K562 (cell line): ENCODE measurements at regions not wholly inside any gene's neighbourhood (a gene's known extent, or its start where the extent isn't known, plus 50 kb on each side); places are given as distances from the start of the nearest gene placed in this dataset.
A peak's percentile ranks its signal among the peaks of the same experiment; 100 is the strongest.

ENCODE experiments used
- ATAC-seq: fragments of 200-7000 bp; cut with Tn5 transposase; 3 replicates; pipeline ENCODE4 v1.9.1; 2020; ENCODE audit warnings: moderate library complexity
- BruUV-seq: library from RNA; stranded (reverse); fragments of 400-500 nt; replicated peaks from 2 replicates; lab custom pipeline; 2021; lab: Mats Ljungman, UMichigan
- CTCF ChIA-PET: fragments of 300-600 bp; formaldehyde crosslinking; extraction: SDS; loops from one replicate; lab custom pipeline; 2021; ENCODE audit warnings: low intra/inter-chr PET ratio; lab: Yijun Ruan, JAX
- POLR2A ChIA-PET: fragments of 300-600, 350-650 bp; sonication (Branson Sonifier 250); formaldehyde crosslinking; extraction: SDS; loops from one replicate; lab custom pipeline; 2021; ENCODE audit warnings: antibody characterized with exemption, inconsistent platforms; lab: Yijun Ruan, JAX
- DNase-seq, 4 experiments: peaks; one replicate each; pipeline versions ENCODE4 v3.0.0 to v3.0.0-alpha.2; 2011 to 2018; ENCODE audit warnings: low spot score in 3 of 4, mixed read lengths in 3 of 4; ENCODE audit errors: extremely low read depth in 1 of 4
- FAIRE-seq: peaks from 2 replicates; lab custom pipeline; 2011; peaks lifted over from hg19 to GRCh38; lab: Jason Lieb, UNC
- H2AFZ ChIP-seq: 2 replicates; pipeline ENCODE4 v1.6.0; 2011; ENCODE audit warnings: low read depth, low read length, control low read depth, inconsistent platforms
- H3K27ac ChIP-seq: fragments of 200-600 bp; 3 replicates; pipeline ENCODE4 v1.8.0; 2011; ENCODE audit warnings: low read depth, mild to moderate bottlenecking, control low read depth, inconsistent platforms, low read length, moderate library complexity, mixed read lengths; ENCODE audit errors: extremely low read depth
- H3K27me3 ChIP-seq, 2 experiments: fragments of 300-600 bp in 1 of 2; 2 replicates in 1 of 2; 3 replicates in 1 of 2; pipeline versions ENCODE4 v1.6.0 to v1.8.0; 2011; ENCODE audit warnings: inconsistent platforms in 2 of 2, low read length in 2 of 2, mild to moderate bottlenecking in 1 of 2, mixed read lengths in 1 of 2, moderate library complexity in 1 of 2; ENCODE audit not compliant: control insufficient read depth in 2 of 2, insufficient read depth in 2 of 2
- H3K36me3 ChIP-seq: fragments of 300-600 bp; 3 replicates; pipeline ENCODE4 v1.8.0; 2011; ENCODE audit warnings: mild to moderate bottlenecking, low read length, inconsistent platforms; ENCODE audit not compliant: control insufficient read depth, insufficient read depth
- H3K4me1 ChIP-seq, 2 experiments: fragments of 200-600 bp in 1 of 2; replicated peaks in 1 of 2; 2 replicates in 1 of 2; 3 replicates in 1 of 2; pipeline versions ENCODE4 v1.5.1 to v1.8.0; 2011; ENCODE audit warnings: inconsistent platforms in 2 of 2, low read length in 2 of 2, mild to moderate bottlenecking in 1 of 2, mixed read lengths in 1 of 2, moderate library complexity in 1 of 2; ENCODE audit not compliant: control insufficient read depth in 2 of 2, insufficient read depth in 2 of 2
- H3K4me2 ChIP-seq: 2 replicates; pipeline ENCODE4 v1.6.1; 2011; ENCODE audit warnings: low read length, control low read depth, inconsistent platforms, mixed read lengths; ENCODE audit not compliant: insufficient read depth
- H3K4me3 ChIP-seq: fragments of 200-600 bp; sonication (generic), shearing (Covaris generic); 2 replicates; pipeline ENCODE4 v1.5.1; 2016; ENCODE audit warnings: control low read depth, inconsistent platforms
- H3K79me2 ChIP-seq: fragments of 200-600 bp; 3 replicates; pipeline ENCODE4 v1.8.0; 2011; ENCODE audit warnings: low read length, inconsistent platforms; ENCODE audit not compliant: control insufficient read depth, insufficient read depth
- H3K9ac ChIP-seq, 2 experiments: 2 replicates each; pipeline versions ENCODE4 v1.6.0 to v1.6.1; 2011; ENCODE audit warnings: low read depth in 2 of 2, low read length in 2 of 2, control low read depth in 1 of 2, inconsistent platforms in 1 of 2, mild to moderate bottlenecking in 1 of 2, mixed read lengths in 1 of 2; ENCODE audit not compliant: insufficient read depth in 1 of 2
- H3K9me1 ChIP-seq: one replicate; pipeline ENCODE4 v1.6.0; 2011; ENCODE audit warnings: inconsistent platforms, mild to moderate bottlenecking, low read length, moderate library complexity; ENCODE audit not compliant: control insufficient read depth, insufficient read depth
- H3K9me3 ChIP-seq: replicated peaks from 2 replicates; pipeline ENCODE4 v1.5.1; 2011; ENCODE audit warnings: low read depth, low read length, inconsistent platforms; ENCODE audit not compliant: control insufficient read depth, insufficient read depth
- H4K20me1 ChIP-seq: replicated peaks from 2 replicates; pipeline ENCODE4 v1.6.1; 2011; ENCODE audit warnings: low read length, inconsistent platforms, mixed read lengths; ENCODE audit not compliant: control insufficient read depth, insufficient read depth
- ATF1 ChIP-seq, 2 experiments: fragments of 450-650 bp in 1 of 2; IDR thresholded peaks; 2 replicates each; pipeline ENCODE4 v1.6.1; 2016; ENCODE audit warnings: missing compliant biosample characterization in 1 of 2, missing genetic modification characterization in 1 of 2
- BRD4 ChIP-seq: fragments of 200-600 bp; sonication (generic); IDR thresholded peaks from 2 replicates; pipeline ENCODE4 v1.6.1; 2017; ENCODE audit warnings: inconsistent platforms
- DACH1 ChIP-seq: fragments of 450-650 bp; IDR thresholded peaks from 2 replicates; pipeline ENCODE4 v1.6.1; 2018; ENCODE audit not compliant: partially characterized antibody
- GATA2 ChIP-seq: sonication (generic); formaldehyde crosslinking; IDR thresholded peaks from 2 replicates; pipeline ENCODE4 v1.4.0; 2020; ENCODE audit warnings: mild to moderate bottlenecking, missing genetic modification reagents
- GATAD2B ChIP-seq: fragments of 450-650 bp; IDR thresholded peaks from 2 replicates; pipeline ENCODE4 v1.6.1; 2017; ENCODE audit warnings: mild to moderate bottlenecking, borderline replicate concordance
- MTA1 ChIP-seq: fragments of 450-650 bp; IDR thresholded peaks from 2 replicates; pipeline ENCODE4 v1.6.1; 2017; ENCODE audit warnings: borderline replicate concordance
- SMAD1 ChIP-seq: fragments of 150-350 bp; IDR thresholded peaks from 2 replicates; pipeline ENCODE4 v1.6.1; 2014; ENCODE audit warnings: low read length, low read depth; ENCODE audit not compliant: partially characterized antibody
- ZNF124 ChIP-seq: sonication (generic); formaldehyde crosslinking; IDR thresholded peaks from 2 replicates; pipeline ENCODE4 v1.8.1; 2022; ENCODE audit warnings: missing genetic modification reagents
- ZNF584 ChIP-seq: fragments of 200-800 bp; sonication (Bioruptor generic); IDR thresholded peaks from 2 replicates; pipeline ENCODE4 v1.6.1; 2016; ENCODE audit warnings: low read depth, mild to moderate bottlenecking, missing genetic modification characterization, missing compliant biosample characterization
- WGBS: fragments of 100-300 bp; shearing (Covaris generic); methylation state at CpG from one replicate; pipeline ENCODE4 v1.1.6; 2016; ENCODE audit warnings: low coverage, mixed read lengths; ENCODE audit not compliant: insufficient coverage; ENCODE audit errors: missing lambda C conversion rate; 5-methylcytosine and 5-hydroxymethylcytosine counted together
- in situ Hi-C: fragments of 300-500 bp; cut with MboI; formaldehyde crosslinking; loops from 4 replicates; pipeline ENCODE4 v1.15.0; 2018; ENCODE audit warnings: inconsistent platforms, mixed read lengths
- intact Hi-C: fragments of 100-400 bp; cut with micrococcal nuclease; formaldehyde crosslinking; loops from 2 replicates; pipeline ENCODE4 v1.14.2; 2022
- TF ChIP-seq, protein P1 (sequence below): sonication (generic); formaldehyde crosslinking; IDR thresholded peaks from 2 replicates; pipeline ENCODE4 v1.8.1; 2023; ENCODE audit warnings: mild to moderate bottlenecking, missing genetic modification reagents
- TF ChIP-seq, protein P2 (sequence below): IDR thresholded peaks from 2 replicates; pipeline ENCODE4 v1.6.1; 2016; ENCODE audit warnings: missing genetic modification characterization, missing compliant biosample characterization

DNA sequence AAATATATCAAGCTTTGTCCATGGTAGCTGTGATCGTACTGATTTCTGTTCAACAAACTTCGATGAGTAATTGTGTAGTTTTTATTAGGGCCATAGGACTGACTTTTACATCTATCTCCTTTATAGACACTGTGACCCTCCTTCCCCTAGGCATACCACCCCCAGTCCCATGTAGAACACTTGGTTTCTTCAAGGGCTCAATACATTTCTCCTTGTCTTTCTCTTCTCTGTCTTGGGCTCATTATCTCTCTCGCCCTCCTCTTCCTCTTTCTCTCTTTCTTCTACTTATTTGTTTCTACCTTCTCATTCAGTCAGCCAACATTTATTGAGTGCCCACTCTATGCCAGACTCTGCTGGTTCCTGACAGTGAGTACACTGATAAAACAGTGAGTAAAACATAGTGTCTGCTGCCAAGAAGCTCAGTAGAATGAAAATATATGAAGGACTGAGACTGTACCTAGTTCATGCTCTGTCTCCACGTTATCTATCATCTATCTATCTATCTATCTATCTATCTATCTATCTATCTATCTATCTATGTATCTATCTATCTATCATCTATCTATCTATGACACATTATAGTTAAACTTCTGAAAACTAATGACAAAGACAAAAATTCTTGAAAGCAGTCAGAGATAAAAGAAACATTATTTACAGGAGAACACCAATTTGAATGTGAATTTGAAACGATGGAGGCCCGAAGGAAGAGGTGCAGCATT is 122.8 kb downstream of the RBMX2 start:
- H3K9me1 ChIP-seq, result no peaks in the 10 kb centered on the region
- peak overlapping the region; percentile 61; the same call in 1 of the 3 replicates for H3K27ac ChIP-seq
- peak overlapping the region in 1 of 2 experiments; percentile 73; a peak in 2 of 4 replicates for H3K9ac ChIP-seq
- H3K4me1 ChIP-seq, result peaks cover 5 to 10% of the 10 kb centered on the region in 2 experiments; a peak in 3 of 5 replicates
- H3K9me3 ChIP-seq, result no peaks in the 10 kb centered on the region
- 33% methylated on average over 5 of the region's 6 CpGs for WGBS
- DNase-seq, result no peak
- ChIA-PET POLR2A (interaction anchor here (0.6 to 1.1 kb wide), 2 partner anchors 9 to 527 kb away, joined by 4 read pairs; no protein-coding TSS in a partner anchor), CTCF (no interaction called here)
- no peaks in the 10 kb centered on the region for H3K36me3 ChIP-seq
- no peaks in the 10 kb centered on the region for H4K20me1 ChIP-seq
- peak overlapping the region; percentile 85 for H3K4me2 ChIP-seq
- in situ Hi-C loops (no loop called here), intact Hi-C loops (no loop called here)
- no peak for ATAC-seq
- TF ChIP-seq ZNF584, result no peak
- TF ChIP-seq ZNF124 (CRISPR knock-in tag), result no peak
- TF ChIP-seq, protein P1, sequence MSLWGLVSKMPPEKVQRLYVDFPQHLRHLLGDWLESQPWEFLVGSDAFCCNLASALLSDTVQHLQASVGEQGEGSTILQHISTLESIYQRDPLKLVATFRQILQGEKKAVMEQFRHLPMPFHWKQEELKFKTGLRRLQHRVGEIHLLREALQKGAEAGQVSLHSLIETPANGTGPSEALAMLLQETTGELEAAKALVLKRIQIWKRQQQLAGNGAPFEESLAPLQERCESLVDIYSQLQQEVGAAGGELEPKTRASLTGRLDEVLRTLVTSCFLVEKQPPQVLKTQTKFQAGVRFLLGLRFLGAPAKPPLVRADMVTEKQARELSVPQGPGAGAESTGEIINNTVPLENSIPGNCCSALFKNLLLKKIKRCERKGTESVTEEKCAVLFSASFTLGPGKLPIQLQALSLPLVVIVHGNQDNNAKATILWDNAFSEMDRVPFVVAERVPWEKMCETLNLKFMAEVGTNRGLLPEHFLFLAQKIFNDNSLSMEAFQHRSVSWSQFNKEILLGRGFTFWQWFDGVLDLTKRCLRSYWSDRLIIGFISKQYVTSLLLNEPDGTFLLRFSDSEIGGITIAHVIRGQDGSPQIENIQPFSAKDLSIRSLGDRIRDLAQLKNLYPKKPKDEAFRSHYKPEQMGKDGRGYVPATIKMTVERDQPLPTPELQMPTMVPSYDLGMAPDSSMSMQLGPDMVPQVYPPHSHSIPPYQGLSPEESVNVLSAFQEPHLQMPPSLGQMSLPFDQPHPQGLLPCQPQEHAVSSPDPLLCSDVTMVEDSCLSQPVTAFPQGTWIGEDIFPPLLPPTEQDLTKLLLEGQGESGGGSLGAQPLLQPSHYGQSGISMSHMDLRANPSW (CRISPR knock-in tag), result no peak
- 0 out of 2 replicates have a peak, but pooled peaks have one; percentile 18 for TF ChIP-seq MTA1
- TF ChIP-seq GATAD2B, result peak; percentile 66; the same call in 1 of the 2 replicates
- TF ChIP-seq, protein P2, sequence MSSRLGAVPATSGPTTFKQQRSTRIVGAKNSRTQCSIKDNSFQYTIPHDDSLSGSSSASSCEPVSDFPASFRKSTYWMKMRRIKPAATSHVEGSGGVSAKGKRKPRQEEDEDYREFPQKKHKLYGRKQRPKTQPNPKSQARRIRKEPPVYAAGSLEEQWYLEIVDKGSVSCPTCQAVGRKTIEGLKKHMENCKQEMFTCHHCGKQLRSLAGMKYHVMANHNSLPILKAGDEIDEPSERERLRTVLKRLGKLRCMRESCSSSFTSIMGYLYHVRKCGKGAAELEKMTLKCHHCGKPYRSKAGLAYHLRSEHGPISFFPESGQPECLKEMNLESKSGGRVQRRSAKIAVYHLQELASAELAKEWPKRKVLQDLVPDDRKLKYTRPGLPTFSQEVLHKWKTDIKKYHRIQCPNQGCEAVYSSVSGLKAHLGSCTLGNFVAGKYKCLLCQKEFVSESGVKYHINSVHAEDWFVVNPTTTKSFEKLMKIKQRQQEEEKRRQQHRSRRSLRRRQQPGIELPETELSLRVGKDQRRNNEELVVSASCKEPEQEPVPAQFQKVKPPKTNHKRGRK, result peak; percentile 92
- TF ChIP-seq BRD4, result no peak
- TF ChIP-seq DACH1, result peak; percentile 95
- no peak for TF ChIP-seq SMAD1
- TF ChIP-seq ATF1 (CRISPR knock-in tag; IDR thresholded peaks at IDR 0.05), result no peak
- peak; percentile 30; the same call in 1 of the 2 replicates for TF ChIP-seq ATF1 (tag; IDR thresholded peaks at IDR 0.05)
- peak; percentile 41; the same call in 1 of the 2 replicates for TF ChIP-seq GATA2 (CRISPR knock-in tag)
- no TSS peak for BruUV-seq
- no peaks in the 10 kb centered on the region for H3K27me3 ChIP-seq
- H2AFZ ChIP-seq, result peak overlapping the region; percentile 97
- peak; percentile 23 for FAIRE-seq
- H3K79me2 ChIP-seq, result no peaks in the 10 kb centered on the region
- H3K4me3 ChIP-seq, result peak overlapping the region; percentile 54
